ENCODE measurements at regions not wholly inside any gene's neighbourhood (a gene's known extent, or its start where the extent isn't known, plus 50 kb on each side); places are given as distances from the start of the nearest gene placed in this dataset.
"Not testable (repeated sequence)": the region's sequence is repeated elsewhere in the genome, so short reads cannot be mapped to it uniquely, and the experiment has no call there.

- intact Hi-C loops (cut with micrococcal nuclease), result no loop called here
These were observed 144.2 kb upstream of the PARD3B start for GRCh38 chr2:204401114-204401513.

GRCh38 chr2:204407204-204408014 is 137.9 kb upstream of the PARD3B start:
- intact Hi-C loops (cut with micrococcal nuclease), result no loop called here

DNA sequence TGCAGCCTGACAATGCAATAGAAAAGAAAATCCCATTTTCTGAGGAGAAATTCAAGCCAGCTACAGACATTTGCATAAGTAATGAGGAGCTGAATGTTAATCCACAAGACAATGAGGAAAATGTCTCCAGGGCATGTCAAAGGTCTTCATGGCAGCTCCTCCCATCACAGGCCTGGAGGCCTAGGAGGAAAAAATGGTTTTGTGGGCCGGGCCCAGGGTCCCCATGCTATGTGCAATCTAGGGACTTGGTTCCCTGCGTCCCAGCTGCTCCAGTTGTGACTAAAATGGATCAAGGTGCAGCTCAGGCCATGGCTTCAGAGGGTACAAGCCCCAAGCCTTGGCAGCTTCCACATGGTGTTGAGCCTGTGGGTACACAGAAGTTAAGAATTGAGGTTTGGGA is 132.5 kb upstream of the PARD3B start:
- intact Hi-C loops (cut with micrococcal nuclease), result not testable (repeated sequence)

DNA sequence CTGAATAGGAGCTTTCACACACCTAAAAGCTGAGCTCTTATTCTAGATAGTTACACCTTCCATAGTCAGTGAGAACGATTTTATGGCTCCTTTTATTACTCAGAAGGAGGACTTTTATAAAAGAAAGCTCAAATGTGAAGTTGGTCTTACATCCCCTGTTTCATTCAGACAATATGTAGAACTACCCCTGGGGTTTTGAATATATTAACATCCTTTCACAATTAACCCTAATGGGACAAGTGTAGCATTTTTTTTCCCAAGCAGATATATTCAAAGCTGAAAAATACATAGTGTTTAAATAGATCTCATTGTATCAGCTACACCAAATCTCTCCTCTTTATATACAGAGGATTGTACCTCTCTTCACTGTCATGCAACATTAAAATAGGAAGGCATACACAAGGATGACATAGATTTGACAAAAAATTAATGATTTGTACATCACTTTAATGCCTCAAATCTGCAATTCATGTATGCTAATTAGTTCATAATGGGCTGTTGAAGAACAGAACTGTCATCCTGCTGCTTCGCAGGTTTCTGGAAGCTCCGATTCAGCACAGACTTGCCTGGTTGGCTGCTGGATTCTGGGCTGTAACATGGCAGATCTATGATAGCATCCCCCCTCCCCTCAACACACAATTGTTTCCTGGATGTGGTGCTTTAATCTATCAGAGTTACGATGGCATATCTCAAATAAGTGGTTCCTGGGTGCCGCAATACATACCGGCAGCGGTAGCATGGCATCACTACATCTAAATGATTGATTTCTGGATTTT is 129.7 kb upstream of the PARD3B start:
- intact Hi-C loops (cut with micrococcal nuclease), result no loop called here

DNA sequence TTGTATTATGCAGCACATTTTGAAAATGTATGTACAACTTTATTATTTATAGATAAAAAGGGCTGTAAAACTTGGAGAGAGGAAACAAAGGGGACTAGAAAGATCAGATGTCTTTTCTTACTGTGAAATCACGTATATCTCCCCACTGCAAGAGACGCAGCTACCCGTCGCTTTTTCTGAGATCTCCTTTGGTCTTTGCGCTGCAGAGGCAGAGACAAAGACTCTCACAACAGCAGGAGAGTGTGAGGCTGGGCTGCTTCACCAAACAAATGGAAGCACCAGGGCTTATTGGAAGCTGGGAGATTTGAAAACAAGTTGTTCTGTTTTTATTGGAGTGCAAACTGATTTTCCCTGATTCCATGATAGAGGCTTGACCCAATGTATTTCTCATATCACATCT is 129.0 kb upstream of the PARD3B start:
- intact Hi-C loops (cut with micrococcal nuclease), result no loop called here

GRCh38 chr2:204425821-204426220 is 119.5 kb upstream of the PARD3B start:
- intact Hi-C loops (cut with micrococcal nuclease), result no loop called here

DNA sequence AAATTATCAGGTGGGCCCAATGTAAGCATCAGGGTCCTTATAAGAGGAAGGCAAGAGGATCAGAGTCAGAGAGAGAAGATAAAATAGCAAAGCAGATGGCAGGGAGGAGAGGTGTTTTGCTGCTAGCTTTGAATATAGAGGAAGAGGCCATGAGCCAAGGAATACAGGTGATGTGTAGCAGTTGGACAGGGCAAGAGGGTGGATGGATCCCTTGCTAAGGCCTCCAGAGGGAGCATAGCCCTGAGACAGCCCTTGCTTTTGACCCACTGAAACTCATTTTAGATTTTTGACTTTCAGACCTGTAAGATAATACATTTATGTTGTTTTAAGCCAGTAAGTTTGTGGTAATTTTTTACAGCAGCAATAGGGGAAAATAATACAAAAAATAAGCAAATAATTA is 116.6 kb upstream of the PARD3B start:
- intact Hi-C loops (cut with micrococcal nuclease), result no loop called here

GRCh38 chr2:204431529-204431928 is 113.7 kb upstream of the PARD3B start:
- intact Hi-C loops (cut with micrococcal nuclease), result no loop called here

- intact Hi-C loops (cut with micrococcal nuclease), result no loop called here
These were observed 113.1 kb upstream of the PARD3B start for GRCh38 chr2:204432196-204432595.

- intact Hi-C loops (cut with micrococcal nuclease), result no loop called here
These were observed 110.4 kb upstream of the PARD3B start for GRCh38 chr2:204434660-204435462.

DNA sequence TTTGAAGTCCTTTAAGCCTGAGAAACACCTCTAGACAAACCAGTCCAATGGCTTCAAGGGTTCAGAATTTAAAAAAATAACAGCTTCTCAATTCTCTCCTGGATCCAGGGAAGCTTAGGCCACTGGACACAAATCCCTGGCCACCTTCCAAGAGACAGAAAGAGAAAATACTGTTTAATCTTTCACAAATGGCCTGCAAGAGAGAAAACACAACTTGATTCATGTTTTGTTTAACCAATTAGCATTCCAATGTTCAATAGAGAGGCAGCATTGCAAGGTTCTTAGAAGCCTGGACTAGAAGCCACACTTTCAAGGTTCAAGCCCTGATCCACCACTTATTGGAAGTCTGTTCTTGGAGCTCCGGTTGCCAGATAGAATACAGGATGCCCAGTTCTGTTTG is 109.0 kb upstream of the PARD3B start:
- intact Hi-C loops (cut with micrococcal nuclease), result no loop called here

DNA sequence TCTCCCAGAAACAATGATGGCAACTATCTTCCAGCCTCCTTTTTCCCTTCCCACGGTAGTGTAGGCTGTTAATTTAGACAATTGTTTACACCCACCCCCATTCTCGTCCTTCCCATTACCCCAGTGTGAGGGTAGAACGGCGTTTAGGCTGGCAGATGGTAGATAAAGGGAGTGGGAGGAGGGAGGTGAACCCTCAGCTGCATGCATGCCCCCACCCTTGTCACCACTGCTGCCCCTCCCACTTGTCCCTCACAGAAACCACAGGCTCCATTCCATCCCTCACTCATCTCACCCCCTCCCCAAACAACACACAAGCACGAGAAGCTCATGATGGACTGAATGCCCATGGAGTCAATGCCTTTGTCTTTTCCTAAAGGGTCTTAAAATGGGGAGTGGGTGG is 107.9 kb upstream of the PARD3B start:
- intact Hi-C loops (cut with micrococcal nuclease), result no loop called here

- intact Hi-C loops (cut with micrococcal nuclease), result no loop called here
These were observed 107.2 kb upstream of the PARD3B start for GRCh38 chr2:204437815-204438756.

DNA sequence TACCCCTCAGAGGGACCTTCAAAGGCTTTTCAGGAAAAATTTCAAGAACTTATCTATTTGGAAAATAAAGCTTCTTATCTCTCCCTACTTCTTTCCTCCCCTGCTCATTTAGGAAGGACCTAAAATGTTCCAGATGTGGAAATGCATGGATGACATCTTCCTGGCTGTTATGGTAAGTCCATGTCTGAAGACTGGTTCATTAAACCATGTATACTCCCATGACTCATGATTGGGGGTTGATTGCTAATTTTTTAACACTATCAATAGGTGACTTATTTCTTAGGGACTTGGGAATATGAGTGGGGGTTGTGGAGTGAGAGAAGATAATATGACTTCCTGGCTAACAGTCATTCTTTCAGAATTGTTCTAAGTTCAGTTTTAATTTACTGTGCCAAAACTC is 104.0 kb upstream of the PARD3B start:
- intact Hi-C loops (cut with micrococcal nuclease), result no loop called here

DNA sequence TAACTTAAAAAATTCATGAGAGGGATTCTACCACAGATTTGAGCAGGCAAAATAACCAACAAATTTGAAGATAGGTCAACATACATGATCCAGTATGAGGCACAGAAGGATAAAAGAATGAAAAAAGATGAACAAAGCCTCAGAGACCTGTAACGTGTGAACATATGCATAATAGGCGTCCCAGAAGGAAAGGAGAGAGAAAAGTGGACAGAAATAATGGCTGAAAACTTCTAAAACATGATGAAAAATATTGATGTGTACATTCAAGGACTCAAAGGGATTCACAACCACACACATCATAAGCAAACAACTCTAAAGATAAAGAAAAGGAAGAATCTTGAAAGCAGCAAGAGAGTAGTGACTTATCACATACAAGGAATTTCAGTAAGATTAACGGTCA is 100.1 kb upstream of the PARD3B start:
- intact Hi-C loops (cut with micrococcal nuclease), result no loop called here

- intact Hi-C loops (cut with micrococcal nuclease), result no loop called here
These were observed 97.6 kb upstream of the PARD3B start for GRCh38 chr2:204447722-204448121.

- intact Hi-C loops (cut with micrococcal nuclease), result no loop called here
These were observed 95.3 kb upstream of the PARD3B start for GRCh38 chr2:204449977-204450376.

- intact Hi-C loops (cut with micrococcal nuclease), result no loop called here
These were observed 93.5 kb upstream of the PARD3B start for GRCh38 chr2:204451766-204452165.

DNA sequence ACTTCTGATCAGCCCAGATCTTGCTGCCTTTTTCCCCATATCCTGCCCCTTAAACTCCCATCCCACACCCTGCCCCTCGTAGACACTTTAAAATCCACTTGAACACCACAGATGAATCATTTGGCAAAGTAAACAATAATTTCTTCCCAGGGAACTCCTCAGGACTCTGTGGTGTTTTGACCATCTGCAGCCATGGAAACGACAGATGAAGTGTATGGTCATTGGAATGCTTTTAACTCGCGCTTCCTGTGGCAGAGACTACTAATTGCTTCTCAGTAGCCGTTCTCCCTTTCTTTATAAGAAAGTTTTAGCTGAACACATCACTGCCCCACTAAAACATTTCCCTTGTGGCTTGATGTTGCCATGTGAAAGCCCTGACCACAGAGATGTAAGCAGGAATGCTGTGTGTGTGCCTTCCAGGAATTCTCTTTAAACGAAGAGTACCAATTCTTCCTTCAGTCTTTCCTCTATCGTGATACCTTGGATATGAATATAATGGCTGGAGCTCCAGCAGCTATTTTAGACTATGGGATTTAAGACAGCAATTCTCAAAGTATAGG is 92.7 kb upstream of the PARD3B start:
- intact Hi-C loops (cut with micrococcal nuclease), result no loop called here

DNA sequence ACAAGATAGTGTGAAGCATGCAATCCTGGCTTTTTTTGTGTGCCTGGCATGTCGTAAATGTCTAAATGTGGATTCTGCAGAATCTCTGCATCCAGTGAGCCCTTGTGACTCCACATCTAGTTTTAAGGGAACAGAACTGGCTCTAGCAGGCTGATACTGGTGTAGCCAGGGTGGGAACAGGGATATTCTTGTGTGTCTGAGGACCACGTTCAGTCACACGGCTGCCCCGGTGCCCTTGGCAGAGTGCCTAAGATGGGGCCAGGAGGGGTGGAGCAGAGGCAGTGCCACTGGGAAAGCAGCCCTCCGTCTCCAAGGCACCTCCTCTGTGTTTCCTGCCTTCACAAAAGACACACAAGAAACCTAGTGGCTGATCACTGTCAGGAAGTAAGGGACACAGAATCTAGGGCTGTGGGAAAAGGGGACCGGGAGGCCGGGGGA is 91.5 kb upstream of the PARD3B start:
- intact Hi-C loops (cut with micrococcal nuclease), result no loop called here

Data from T-helper 1 cell treated with Interleukin-12 subunit alpha and Interleukin-12 subunit beta and Interleukin-4 antibody, amounts not matched to agents 30 ng/mL and 1 ng/mL, for 36 hours (primary cell).